AG09309 (cell line): ENCODE measurements at regions not wholly inside any gene's neighbourhood (a gene's known extent, or its start where the extent isn't known, plus 50 kb on each side); places are given as distances from the start of the nearest gene placed in this dataset.

ENCODE experiments used
- DNase-seq: peaks from one replicate; pipeline ENCODE4 v3.0.0-alpha.2; 2010; ENCODE audit warnings: low read depth
- H3K4me3 ChIP-seq: 2 replicates; pipeline ENCODE4 v1.5.1; 2011; ENCODE audit warnings: mild to moderate bottlenecking, low read depth, low read length, moderate library complexity; ENCODE audit not compliant: control insufficient read depth
- CTCF ChIP-seq: IDR thresholded peaks from 2 replicates; pipeline ENCODE4 v1.5.1; 2011; ENCODE audit warnings: mild to moderate bottlenecking, low read depth, low read length, inconsistent platforms; ENCODE audit not compliant: insufficient read depth, control insufficient read depth; ENCODE audit errors: missing control alignments

DNA sequence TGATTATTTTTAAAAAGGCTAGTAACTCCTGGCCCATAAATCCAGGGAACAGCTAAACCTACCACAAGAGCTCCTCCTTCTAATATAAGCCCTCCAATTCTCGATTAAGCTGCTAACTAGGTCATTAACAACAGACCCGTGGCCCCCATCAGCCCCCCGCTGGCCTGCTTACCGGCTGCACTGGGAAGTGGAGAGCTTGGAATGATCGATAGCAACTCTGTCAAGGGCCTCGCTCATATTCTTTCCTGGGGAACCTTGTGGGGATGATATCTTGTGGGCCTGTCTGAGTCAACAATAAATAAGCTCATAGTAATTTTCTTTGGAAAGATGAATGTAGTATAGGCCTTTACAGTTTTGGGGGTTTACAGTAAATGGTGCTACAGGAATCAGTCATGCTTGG is 353.5 kb downstream of the TCERG1L start:
- no peak for TF ChIP-seq CTCF
- H3K4me3 ChIP-seq: no peak overlapping the region
- DNase-seq: no peak

GRCh38 chr10:130958981-130959751 is 352.4 kb downstream of the TCERG1L start:
- no peak for DNase-seq
- H3K4me3 ChIP-seq: no peak overlapping the region
- no peak for TF ChIP-seq CTCF

GRCh38 chr10:130959752-130960195 is 351.7 kb downstream of the TCERG1L start:
- no peak overlapping the region for H3K4me3 ChIP-seq
- no peak for TF ChIP-seq CTCF
- DNase-seq: no peak

DNA sequence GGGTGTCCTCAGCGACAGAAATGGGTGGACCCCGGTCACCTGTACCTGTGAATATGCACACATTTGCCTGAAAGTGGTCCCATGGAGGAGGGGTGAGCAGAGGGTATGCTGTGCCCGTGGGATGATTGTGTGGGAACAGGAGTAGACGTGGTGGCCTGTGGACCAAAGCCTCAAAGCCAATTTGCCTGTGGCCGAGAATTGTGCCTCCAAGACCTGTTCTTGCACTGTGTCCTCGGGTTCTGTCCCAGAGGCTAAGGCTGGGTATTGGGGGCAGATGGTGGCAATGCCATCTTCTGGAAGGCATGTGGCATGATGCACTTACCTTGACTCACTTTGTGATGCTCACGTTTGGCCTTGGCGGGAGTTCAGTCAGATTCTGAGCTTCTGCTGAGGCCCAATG is 351.0 kb downstream of the TCERG1L start:
- TF ChIP-seq CTCF: no peak
- DNase-seq: no peak
- H3K4me3 ChIP-seq: no peak overlapping the region

DNA sequence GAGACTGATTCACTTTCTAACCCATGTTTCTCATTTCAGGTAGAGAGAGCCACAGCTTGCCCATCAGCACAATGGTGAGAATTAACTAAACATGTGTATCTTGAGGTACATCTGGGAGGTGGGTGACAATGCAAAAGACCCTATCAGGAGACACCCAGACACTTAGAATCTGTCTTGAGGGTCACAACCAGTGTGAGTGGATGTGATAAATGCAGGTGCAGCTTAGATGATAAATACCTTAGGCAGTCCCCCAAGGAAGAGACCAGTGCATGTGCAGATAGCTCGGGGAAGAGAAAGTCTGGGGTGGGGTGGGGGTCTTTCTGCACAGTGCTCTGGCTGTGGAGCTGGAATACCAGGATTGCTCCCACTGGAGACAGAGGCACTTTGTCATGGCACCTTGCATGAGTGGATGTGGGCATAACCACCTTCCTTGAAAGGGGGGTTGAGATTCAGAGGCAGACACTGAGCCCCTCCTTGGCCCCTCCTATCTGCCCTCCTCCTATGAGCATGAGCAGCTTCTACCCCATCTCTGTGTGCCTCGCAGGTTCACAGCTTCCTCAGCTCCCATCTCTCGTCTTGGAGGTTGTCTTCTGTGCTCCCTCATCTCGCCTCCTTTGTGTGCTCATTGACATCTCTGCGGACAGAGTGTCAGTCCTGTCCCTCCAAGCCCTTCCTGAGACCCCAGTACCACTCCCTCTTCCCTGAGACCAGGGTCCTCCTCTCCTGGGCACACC is 349.8 kb downstream of the TCERG1L start:
- no peak for DNase-seq
- H3K4me3 ChIP-seq: no peak overlapping the region
- no peak for TF ChIP-seq CTCF

DNA sequence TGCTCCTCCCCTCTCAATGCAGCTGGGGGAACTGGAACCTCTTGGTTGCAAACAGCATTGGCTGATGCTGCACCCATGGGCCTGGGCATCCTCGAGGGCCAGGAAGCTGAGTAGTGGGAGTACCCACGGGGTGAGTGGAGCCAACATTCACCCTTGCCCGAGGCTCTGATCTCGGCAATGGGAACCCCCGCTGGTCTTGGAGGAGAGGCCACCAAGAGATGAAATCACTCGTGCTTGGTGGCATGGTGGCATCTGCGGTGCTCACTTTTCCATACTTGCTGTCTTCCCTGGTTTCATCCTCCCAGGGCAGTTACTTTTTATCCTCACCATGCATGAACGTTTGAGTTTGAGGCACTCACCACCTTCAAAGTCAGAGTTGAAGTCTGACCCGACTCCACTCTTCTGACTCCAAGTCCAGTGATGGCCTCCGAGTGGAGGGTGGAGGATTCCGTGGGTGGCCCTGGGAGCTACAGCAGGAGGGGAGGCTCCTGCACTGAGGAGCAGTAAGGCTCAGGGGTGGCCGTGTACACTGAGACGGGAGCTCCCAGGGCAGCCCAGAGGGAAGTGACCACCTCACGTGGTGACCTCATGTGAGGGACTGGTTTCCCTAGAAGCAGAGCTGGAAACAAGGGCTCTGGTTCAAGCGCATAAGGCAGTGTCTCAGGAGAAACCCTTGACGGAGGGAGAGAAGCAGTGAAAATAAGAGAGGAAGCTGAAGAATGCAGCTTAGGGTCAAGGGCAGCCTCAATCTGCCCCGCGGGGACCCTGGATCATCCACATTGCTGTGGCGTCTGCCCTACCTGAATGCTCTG is 349.1 kb downstream of the TCERG1L start:
- TF ChIP-seq CTCF: no peak
- no peak overlapping the region for H3K4me3 ChIP-seq
- DNase-seq: no peak
